ENCODE measurements at regions not wholly inside any gene's neighbourhood (a gene's known extent, or its start where the extent isn't known, plus 50 kb on each side); places are given as distances from the start of the nearest gene placed in this dataset.

GRCh38 chr13:22594041-22594440, 586.7 kb upstream of the SGCG start:
- H3K4me3 ChIP-seq (ENCODE audit: low read depth, low read length), result no peak overlapping the region
- no peak for TF ChIP-seq CTCF (IDR thresholded peaks at IDR 0.05; ENCODE audit: borderline replicate concordance, insufficient read depth, low read depth, low read length)

- TF ChIP-seq CTCF (IDR thresholded peaks at IDR 0.05; ENCODE audit: borderline replicate concordance, insufficient read depth, low read depth, low read length), result no peak
- no peak overlapping the region for H3K4me3 ChIP-seq (ENCODE audit: low read depth, low read length)
These were observed 584.5 kb upstream of the SGCG start for GRCh38 chr13:22596171-22596863.

- no peak for TF ChIP-seq CTCF (IDR thresholded peaks at IDR 0.05; ENCODE audit: borderline replicate concordance, insufficient read depth, low read depth, low read length)
These were observed 581.6 kb upstream of the SGCG start for GRCh38 chr13:22599156-22599555.

GRCh38 chr13:22618002-22618401, 562.8 kb upstream of the SGCG start:
- no peak overlapping the region for H3K4me3 ChIP-seq (ENCODE audit: low read depth, low read length)
- no peak for TF ChIP-seq CTCF (IDR thresholded peaks at IDR 0.05; ENCODE audit: borderline replicate concordance, insufficient read depth, low read depth, low read length)

More at GRCh38 chr13:22599156-22599555, 581.6 kb upstream of the SGCG start:
- no peak overlapping the region for H3K4me3 ChIP-seq (ENCODE audit: low read depth, low read length)

- H3K4me3 ChIP-seq (ENCODE audit: low read depth, low read length), result no peak overlapping the region
- TF ChIP-seq CTCF (IDR thresholded peaks at IDR 0.05; ENCODE audit: borderline replicate concordance, insufficient read depth, low read depth, low read length), result no peak
These were observed 555.1 kb upstream of the SGCG start for GRCh38 chr13:22625691-22626090.

GRCh38 chr13:22629374-22629773, 551.4 kb upstream of the SGCG start:
- TF ChIP-seq CTCF (IDR thresholded peaks at IDR 0.05; ENCODE audit: borderline replicate concordance, insufficient read depth, low read depth, low read length), result no peak
- no peak overlapping the region for H3K4me3 ChIP-seq (ENCODE audit: low read depth, low read length)

GRCh38 chr13:22642088-22642487, 538.7 kb upstream of the SGCG start:
- no peak overlapping the region for H3K4me3 ChIP-seq (ENCODE audit: low read depth, low read length)
- TF ChIP-seq CTCF (IDR thresholded peaks at IDR 0.05; ENCODE audit: borderline replicate concordance, insufficient read depth, low read depth, low read length), result no peak

All from GM12875 (cell line).